CD14-positive monocyte (primary cell): ENCODE measurements at regions not wholly inside any gene's neighbourhood (a gene's known extent, or its start where the extent isn't known, plus 50 kb on each side); places are given as distances from the start of the nearest gene placed in this dataset.

Source experiments
- DNase-seq, 3 donors: peaks; one replicate each; pipeline ENCODE4 v3.0.0-alpha.2; 2011 to 2022
- H2AFZ ChIP-seq: 2 replicates; pipeline ENCODE4 v1.6.0; 2012; ENCODE audit warnings: mild to moderate bottlenecking, low read depth, low read length, inconsistent platforms; ENCODE audit not compliant: insufficient read depth, poor library complexity, severe bottlenecking
- H3K27ac ChIP-seq, 2 donors: 1 replicate in 1 of 2; 2 replicates in 1 of 2; pipeline ENCODE4 v1.5.1; 2012 to 2013; ENCODE audit warnings: low read length in 2 of 2, control low read depth in 1 of 2, inconsistent platforms in 1 of 2, low read depth in 1 of 2, mild to moderate bottlenecking in 1 of 2
- H3K27me3 ChIP-seq, 2 donors: one replicate each; pipeline versions ENCODE4 v1.6.0 to v1.6.1; 2011 to 2013; ENCODE audit warnings: low read length in 2 of 2; ENCODE audit not compliant: control insufficient read depth in 2 of 2, insufficient read depth in 2 of 2
- H3K36me3 ChIP-seq, 2 donors: replicated peaks in 1 of 2; 1 replicate in 1 of 2; 2 replicates in 1 of 2; pipeline versions ENCODE4 v1.5.1 to v1.6.1; 2012 to 2013; ENCODE audit warnings: low read length in 2 of 2, control low read depth in 1 of 2, inconsistent platforms in 1 of 2, mild to moderate bottlenecking in 1 of 2; ENCODE audit not compliant: insufficient read depth in 2 of 2, control insufficient read depth in 1 of 2
- H3K4me1 ChIP-seq, 2 donors: 1 replicate in 1 of 2; 2 replicates in 1 of 2; pipeline versions ENCODE4 v1.5.1 to v1.6.1; 2012 to 2013; ENCODE audit warnings: low read length in 2 of 2, control low read depth in 1 of 2, inconsistent platforms in 1 of 2, mild to moderate bottlenecking in 1 of 2, moderate library complexity in 1 of 2; ENCODE audit not compliant: insufficient read depth in 2 of 2, control insufficient read depth in 1 of 2
- H3K4me2 ChIP-seq: replicated peaks from 2 replicates; pipeline ENCODE3; 2012; ENCODE audit warnings: low read length, moderate library complexity, mild to moderate bottlenecking; ENCODE audit not compliant: poor library complexity, severe bottlenecking; ENCODE audit errors: extremely low read depth
- H3K4me3 ChIP-seq, 3 experiments: fragments of 200-600 bp in 1 of 3; sonication (generic) in 1 of 3; replicated peaks in 1 of 3; 1 replicate in 2 of 3; 2 replicates in 1 of 3; pipeline ENCODE4 v1.5.1; 2011 to 2013; ENCODE audit warnings: low read length in 3 of 3, mild to moderate bottlenecking in 3 of 3, control low read depth in 2 of 3, low read depth in 2 of 3, inconsistent platforms in 1 of 3, moderate library complexity in 1 of 3
- H3K79me2 ChIP-seq: 2 replicates; pipeline ENCODE4 v1.6.0; 2012; ENCODE audit warnings: mild to moderate bottlenecking, control low read depth, inconsistent platforms, low read length, moderate library complexity; ENCODE audit not compliant: insufficient read depth
- H3K9ac ChIP-seq: 2 replicates; pipeline ENCODE4 v1.6.0; 2017; ENCODE audit warnings: low read length, mild to moderate bottlenecking; ENCODE audit not compliant: insufficient read depth, poor library complexity, severe bottlenecking
- H3K9me3 ChIP-seq, 2 donors: replicated peaks in 1 of 2; 1 replicate in 1 of 2; 2 replicates in 1 of 2; pipeline versions ENCODE4 v1.5.1 to v1.6.1; 2012 to 2013; ENCODE audit warnings: low read length in 2 of 2, control low read depth in 1 of 2; ENCODE audit not compliant: control insufficient read depth in 1 of 2, insufficient read depth in 1 of 2
- H4K20me1 ChIP-seq: 2 replicates; pipeline ENCODE4 v1.6.0; 2012; ENCODE audit warnings: mild to moderate bottlenecking, low read length, control low read depth, moderate library complexity; ENCODE audit not compliant: insufficient read depth
- H3K27ac Mint-ChIP-seq, 7 donors: one replicate each; pipeline ENCODE4 v1.8.0; 2020; ENCODE audit warnings: mild to moderate bottlenecking in 7 of 7, mixed read lengths in 7 of 7, moderate library complexity in 6 of 7, inconsistent platforms in 2 of 7
- H3K27me3 Mint-ChIP-seq, 3 donors: one replicate each; pipeline ENCODE4 v1.8.0; 2021 to 2022; ENCODE audit warnings: low read depth in 3 of 3, mild to moderate bottlenecking in 3 of 3, mixed read lengths in 3 of 3, moderate library complexity in 3 of 3, inconsistent platforms in 1 of 3
- H3K36me3 Mint-ChIP-seq, 2 donors: one replicate each; pipeline ENCODE4 v1.8.0; 2020; ENCODE audit warnings: mixed read lengths in 2 of 2, inconsistent platforms in 1 of 2, mild to moderate bottlenecking in 1 of 2
- H3K4me1 Mint-ChIP-seq: one replicate; pipeline ENCODE4 v1.8.0; 2020; ENCODE audit warnings: mild to moderate bottlenecking, mixed read lengths
- H3K4me3 Mint-ChIP-seq, 2 donors: one replicate each; pipeline ENCODE4 v1.8.0; 2020; ENCODE audit warnings: mild to moderate bottlenecking in 2 of 2, mixed read lengths in 2 of 2, moderate library complexity in 1 of 2
- H3K9me3 Mint-ChIP-seq, 7 donors: one replicate each; pipeline ENCODE4 v1.8.0; 2020 to 2022; ENCODE audit warnings: mixed read lengths in 7 of 7, mild to moderate bottlenecking in 6 of 7, moderate library complexity in 6 of 7, inconsistent platforms in 2 of 7
- CTCF ChIP-seq: fragments of 200-600 bp; IDR thresholded peaks from one replicate; pipeline ENCODE4 v1.8.0; 2022; ENCODE audit warnings: antibody characterized with exemption, mild to moderate bottlenecking
- WGBS: methylation state at CpG from one replicate; pipeline ENCODE4 v1.1.5; 2013; ENCODE audit warnings: missing lambda C conversion rate; ENCODE audit not compliant: insufficient coverage; 5-methylcytosine and 5-hydroxymethylcytosine counted together
- intact Hi-C, 2 donors: fragments of 100-400 bp; cut with micrococcal nuclease; formaldehyde crosslinking; loops; one replicate each; pipeline versions ENCODE4 v1.15.0 to v1.15.1; 2023

- no peaks in the 10 kb centered on the region for H3K36me3 Mint-ChIP-seq
- TF ChIP-seq CTCF, result no peak
- Histone ChIP-seq H3K4me2 (no peak overlapping the region), H3K27me3 (no peaks in the 10 kb centered on the region), H3K9ac (no peak overlapping the region), H3K4me1 (no peaks in the 10 kb centered on the region), H2AFZ (no peak overlapping the region), H4K20me1 (no peaks in the 10 kb centered on the region), H3K9me3 (no peaks in the 10 kb centered on the region), H3K4me3 (no peak overlapping the region), H3K36me3 (no peaks in the 10 kb centered on the region), H3K27ac (no peak overlapping the region), H3K79me2 (no peaks in the 10 kb centered on the region)
- H3K9me3 Mint-ChIP-seq, result peaks cover 0 to 11% (median 2%) of the 10 kb centered on the region in 7 donors
- 76% methylated on average over 3 of the region's 4 CpGs for WGBS
- H3K4me1 Mint-ChIP-seq, result no peaks in the 10 kb centered on the region
- no peak overlapping the region for H3K27ac Mint-ChIP-seq
- intact Hi-C loops, result no loop called here
- DNase-seq, result no peak
- peaks cover 0 to 10% (median 4%) of the 10 kb centered on the region in 3 donors for H3K27me3 Mint-ChIP-seq
- no peak overlapping the region for H3K4me3 Mint-ChIP-seq
These were observed 430.6 kb downstream of the RPS24 start for GRCh38 chr10:78464118-78464855.

- Histone ChIP-seq H3K4me1 (no peaks in the 10 kb centered on the region), H3K79me2 (no peaks in the 10 kb centered on the region), H2AFZ (no peak overlapping the region), H3K4me2 (no peak overlapping the region), H3K4me3 (no peak overlapping the region), H3K27ac (no peak overlapping the region), H3K9me3 (no peaks in the 10 kb centered on the region), H4K20me1 (no peaks in the 10 kb centered on the region), H3K36me3 (no peaks in the 10 kb centered on the region), H3K27me3 (no peaks in the 10 kb centered on the region), H3K9ac (no peak overlapping the region)
- no peak for DNase-seq
- intact Hi-C loops, result no loop called here
- H3K9me3 Mint-ChIP-seq, result peaks cover 0 to 12% (median 2%) of the 10 kb centered on the region in 7 donors
- H3K4me3 Mint-ChIP-seq, result no peak overlapping the region
- WGBS, result 90% methylated on average over 10 of the region's 13 CpGs
- no peaks in the 10 kb centered on the region for H3K36me3 Mint-ChIP-seq
- H3K27ac Mint-ChIP-seq, result no peak overlapping the region
- TF ChIP-seq CTCF, result no peak
- H3K27me3 Mint-ChIP-seq, result peaks cover 0 to 9% (median 4%) of the 10 kb centered on the region in 3 donors
- H3K4me1 Mint-ChIP-seq, result no peaks in the 10 kb centered on the region
These were observed 431.2 kb downstream of the RPS24 start for GRCh38 chr10:78464856-78465267.
